ENCODE measurements at regions not wholly inside any gene's neighbourhood (a gene's known extent, or its start where the extent isn't known, plus 50 kb on each side); places are given as distances from the start of the nearest gene placed in this dataset.

DNA sequence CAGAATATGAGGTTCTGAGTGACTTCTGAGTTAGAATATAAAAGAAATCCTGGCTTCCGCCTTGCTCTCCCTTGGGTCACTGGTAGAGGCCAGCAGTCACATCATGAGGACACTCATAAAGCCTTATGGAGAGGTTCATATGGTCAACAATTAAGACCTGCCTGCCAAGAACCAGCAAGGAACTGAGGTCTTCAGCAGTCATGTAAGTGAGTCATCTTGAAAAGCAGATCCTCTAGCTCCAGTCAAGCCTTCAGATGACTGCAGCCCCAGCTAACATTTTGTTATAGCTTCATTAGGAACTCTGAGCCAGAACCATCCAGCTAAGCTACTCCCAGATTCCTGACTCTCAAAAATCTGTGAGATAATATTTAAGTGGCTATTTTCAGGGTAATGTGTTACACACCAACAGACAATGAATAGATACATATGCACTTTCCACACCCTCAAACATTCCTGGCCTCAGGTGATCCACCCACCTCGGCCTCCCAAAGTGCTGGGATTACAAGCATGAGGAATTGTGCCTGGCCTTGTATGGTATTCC is 447.2 kb downstream of the SHQ1 start:
- H3K4me3 ChIP-seq, result no peak overlapping the region
- no peak for DNase-seq
- peaks cover 68% of the 10 kb centered on the region for H3K4me1 ChIP-seq
- intact Hi-C loops (cut with micrococcal nuclease), result no loop called here
- H3K9me3 ChIP-seq (replicated peaks), result no peaks in the 10 kb centered on the region
- H3K27me3 ChIP-seq (ENCODE audit: low read depth), result no peaks in the 10 kb centered on the region
- TF ChIP-seq, protein P1, sequence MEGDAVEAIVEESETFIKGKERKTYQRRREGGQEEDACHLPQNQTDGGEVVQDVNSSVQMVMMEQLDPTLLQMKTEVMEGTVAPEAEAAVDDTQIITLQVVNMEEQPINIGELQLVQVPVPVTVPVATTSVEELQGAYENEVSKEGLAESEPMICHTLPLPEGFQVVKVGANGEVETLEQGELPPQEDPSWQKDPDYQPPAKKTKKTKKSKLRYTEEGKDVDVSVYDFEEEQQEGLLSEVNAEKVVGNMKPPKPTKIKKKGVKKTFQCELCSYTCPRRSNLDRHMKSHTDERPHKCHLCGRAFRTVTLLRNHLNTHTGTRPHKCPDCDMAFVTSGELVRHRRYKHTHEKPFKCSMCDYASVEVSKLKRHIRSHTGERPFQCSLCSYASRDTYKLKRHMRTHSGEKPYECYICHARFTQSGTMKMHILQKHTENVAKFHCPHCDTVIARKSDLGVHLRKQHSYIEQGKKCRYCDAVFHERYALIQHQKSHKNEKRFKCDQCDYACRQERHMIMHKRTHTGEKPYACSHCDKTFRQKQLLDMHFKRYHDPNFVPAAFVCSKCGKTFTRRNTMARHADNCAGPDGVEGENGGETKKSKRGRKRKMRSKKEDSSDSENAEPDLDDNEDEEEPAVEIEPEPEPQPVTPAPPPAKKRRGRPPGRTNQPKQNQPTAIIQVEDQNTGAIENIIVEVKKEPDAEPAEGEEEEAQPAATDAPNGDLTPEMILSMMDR (IDR thresholded peaks at IDR 0.05; ENCODE audit: borderline replicate concordance), result no peak
- no peaks in the 10 kb centered on the region for H3K36me3 ChIP-seq
- no peak overlapping the region for H3K27ac ChIP-seq (replicated peaks)

DNA sequence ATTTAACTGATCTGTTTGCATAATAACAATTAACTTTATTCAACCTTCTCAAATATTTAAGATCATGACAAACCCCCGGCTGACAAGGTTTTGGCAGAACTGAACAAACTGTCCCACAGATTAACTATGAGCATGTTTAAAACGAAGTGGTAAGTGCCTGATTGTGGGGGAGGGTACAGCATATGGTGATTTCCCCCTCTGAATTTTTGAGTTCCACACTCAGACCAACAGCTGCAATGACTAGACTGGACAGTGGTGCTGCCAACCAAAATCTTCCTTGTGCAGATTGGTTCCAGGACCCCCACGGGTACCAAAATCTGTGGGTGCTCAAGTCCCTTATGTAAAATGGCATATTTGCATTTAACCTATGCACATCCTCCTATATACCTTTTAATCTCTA is 449.5 kb downstream of the SHQ1 start:
- peaks cover 56% of the 10 kb centered on the region for H3K4me1 ChIP-seq
- H3K27me3 ChIP-seq (ENCODE audit: low read depth), result no peaks in the 10 kb centered on the region
- no peak overlapping the region for H3K4me3 ChIP-seq
- H3K27ac ChIP-seq (replicated peaks), result no peak overlapping the region
- TF ChIP-seq, protein P1 (IDR thresholded peaks at IDR 0.05; ENCODE audit: borderline replicate concordance), result no peak
- no peaks in the 10 kb centered on the region for H3K36me3 ChIP-seq
- intact Hi-C loops (cut with micrococcal nuclease), result no loop called here
- no peak for DNase-seq
- H3K9me3 ChIP-seq (replicated peaks), result no peaks in the 10 kb centered on the region

DNA sequence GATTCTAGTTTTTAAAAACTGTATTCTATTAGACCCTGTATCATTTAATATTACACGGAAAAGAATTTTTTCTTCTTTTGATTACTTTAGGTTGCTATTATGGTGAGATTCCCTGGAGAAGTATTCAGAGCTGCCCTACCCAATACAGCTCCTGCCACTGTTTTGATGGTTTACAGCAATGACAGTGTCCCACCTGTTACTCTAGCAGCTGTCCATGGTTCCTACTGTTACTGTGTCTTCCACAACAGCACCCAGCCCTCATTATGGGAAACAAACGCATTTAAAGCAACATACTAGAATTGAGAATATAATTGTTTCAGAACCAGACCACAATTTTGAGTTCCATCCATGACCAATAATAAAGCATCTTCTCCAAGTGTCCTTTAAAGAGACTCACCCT is 450.7 kb downstream of the SHQ1 start:
- no peak overlapping the region for H3K27ac ChIP-seq (replicated peaks)
- no peaks in the 10 kb centered on the region for H3K9me3 ChIP-seq (replicated peaks)
- no peaks in the 10 kb centered on the region for H3K36me3 ChIP-seq
- no peak overlapping the region for H3K4me3 ChIP-seq
- H3K27me3 ChIP-seq (ENCODE audit: low read depth), result no peaks in the 10 kb centered on the region
- H3K4me1 ChIP-seq, result peaks cover 58% of the 10 kb centered on the region
- TF ChIP-seq, protein P1 (IDR thresholded peaks at IDR 0.05; ENCODE audit: borderline replicate concordance), result no peak
- no peak for DNase-seq
- intact Hi-C loops (cut with micrococcal nuclease), result no loop called here

DNA sequence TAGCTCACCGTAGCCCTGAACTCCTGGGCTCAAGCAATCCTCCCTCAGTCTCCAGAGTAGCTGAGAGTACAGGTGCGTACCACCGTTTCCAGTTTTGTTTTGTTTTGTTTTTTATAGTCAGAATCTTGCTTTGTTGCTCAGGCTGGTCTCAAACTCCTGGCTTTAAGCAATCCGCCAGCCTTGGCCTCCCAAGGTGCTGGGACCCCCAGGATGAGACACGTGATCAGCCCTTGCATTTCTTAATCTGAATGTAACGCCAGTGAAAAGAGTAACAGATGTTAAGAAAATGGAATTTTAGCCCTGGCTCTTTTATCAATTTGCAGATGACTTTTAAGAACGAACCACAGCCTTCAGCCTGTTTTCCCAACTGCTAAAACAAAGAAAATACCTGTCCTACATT is 451.3 kb downstream of the SHQ1 start:
- peaks cover 63% of the 10 kb centered on the region for H3K4me1 ChIP-seq
- TF ChIP-seq, protein P1 (IDR thresholded peaks at IDR 0.05; ENCODE audit: borderline replicate concordance), result no peak
- no peak overlapping the region for H3K4me3 ChIP-seq
- no peaks in the 10 kb centered on the region for H3K9me3 ChIP-seq (replicated peaks)
- H3K36me3 ChIP-seq, result no peaks in the 10 kb centered on the region
- DNase-seq, result no peak
- no peaks in the 10 kb centered on the region for H3K27me3 ChIP-seq (ENCODE audit: low read depth)
- H3K27ac ChIP-seq (replicated peaks), result no peak overlapping the region
- intact Hi-C loops (cut with micrococcal nuclease), result no loop called here

DNA sequence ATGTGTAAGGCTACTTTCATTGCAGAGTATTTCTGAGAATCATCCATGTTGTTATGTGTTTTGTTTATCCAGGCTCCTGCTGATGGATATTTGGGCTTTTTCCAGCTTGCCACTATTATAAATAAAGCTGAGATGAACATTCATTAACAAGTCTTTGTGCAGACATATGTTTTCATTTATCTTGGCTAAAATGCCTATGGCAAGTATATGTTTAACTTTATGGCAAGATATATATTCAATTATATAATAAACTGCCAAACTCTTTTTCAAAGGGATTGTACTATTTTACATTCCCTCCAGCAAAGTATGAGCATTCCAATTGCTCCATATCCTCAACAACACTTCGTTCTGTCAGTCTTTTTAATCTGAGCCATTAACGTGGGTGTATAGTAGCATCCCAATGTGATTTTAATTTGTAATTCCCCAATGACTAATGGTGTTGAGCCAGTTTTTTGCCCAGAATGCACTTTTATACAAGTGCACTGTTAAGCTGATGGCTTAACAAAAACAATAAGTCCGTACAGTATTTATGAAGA is 452.4 kb downstream of the SHQ1 start:
- Histone ChIP-seq H3K9me3 (replicated peaks) (no peaks in the 10 kb centered on the region), H3K27ac (replicated peaks) (no peak overlapping the region), H3K36me3 (no peaks in the 10 kb centered on the region), H3K4me3 (no peak overlapping the region), H3K27me3 (ENCODE audit: low read depth) (no peaks in the 10 kb centered on the region), H3K4me1 (peaks cover 68% of the 10 kb centered on the region)
- intact Hi-C loops (cut with micrococcal nuclease), result no loop called here
- no peak for DNase-seq
- TF ChIP-seq, protein P1 (IDR thresholded peaks at IDR 0.05; ENCODE audit: borderline replicate concordance), result no peak
